ENCODE measurements at regions not wholly inside any gene's neighbourhood (a gene's known extent, or its start where the extent isn't known, plus 50 kb on each side); places are given as distances from the start of the nearest gene placed in this dataset.

DNA sequence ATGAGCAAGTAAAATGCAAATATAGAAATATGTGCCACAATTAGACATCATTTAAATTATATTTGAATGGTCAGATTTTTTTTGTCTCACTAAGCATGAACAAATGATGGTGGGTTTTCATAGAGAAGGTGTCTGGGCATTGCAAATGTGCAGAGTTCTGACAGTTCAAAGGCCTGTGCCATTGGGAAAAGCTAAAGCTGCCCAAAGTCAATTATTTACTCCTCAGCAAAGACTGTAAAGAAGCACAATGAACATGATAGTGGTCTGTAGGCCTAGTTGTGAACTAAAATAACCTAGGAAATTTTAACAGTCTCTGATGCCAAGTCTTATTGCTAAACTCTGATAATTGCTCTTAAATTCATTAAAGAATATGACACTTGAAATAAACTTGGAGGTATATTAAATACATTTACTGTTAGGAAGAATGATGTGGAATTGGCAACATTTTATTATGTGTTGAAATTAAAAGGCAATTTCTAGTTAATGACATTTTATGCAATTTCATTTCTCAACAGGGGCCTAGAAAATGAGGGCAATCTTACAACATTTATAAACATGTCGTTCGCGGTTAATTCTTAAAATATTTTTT is 874.3 kb upstream of the ADAMTS5 start:
- POLR2A ChIA-PET (ENCODE audit: low non-redundant PET) = no interaction called here
- H3K36me3 ChIP-seq (ENCODE audit: insufficient read depth, low read length, poor library complexity, severe bottlenecking) = no peaks in the 10 kb centered on the region
- BruUV-seq (replicated peaks) = no TSS peak

DNA sequence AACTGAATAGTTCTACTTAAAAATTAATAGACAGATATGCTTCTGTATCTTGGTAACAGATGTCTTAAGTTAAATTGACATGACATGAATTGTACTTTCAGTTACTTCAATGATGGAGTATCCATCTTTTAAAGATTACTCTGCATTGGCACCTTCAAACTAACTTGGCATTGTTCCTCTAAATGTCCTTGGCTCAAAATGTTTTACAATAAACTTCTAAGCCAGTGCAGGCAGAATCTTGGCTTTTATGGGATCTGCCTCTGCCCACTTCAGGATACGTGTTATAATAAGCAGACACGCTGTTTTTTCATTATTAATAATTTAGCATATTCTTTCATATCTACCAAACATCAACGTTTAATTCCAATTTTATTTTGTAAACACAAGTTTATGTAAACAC is 873.4 kb upstream of the ADAMTS5 start:
- no TSS peak for BruUV-seq (replicated peaks)
- no peak overlapping the region for H3K27ac ChIP-seq (ENCODE audit: low read depth, low read length, poor library complexity, severe bottlenecking)
- intact Hi-C loops (cut with micrococcal nuclease; ENCODE audit: unreplicated experiment) = no loop called here
- CTCF ChIA-PET = no interaction called here
- no peaks in the 10 kb centered on the region for H3K27me3 ChIP-seq (replicated peaks; ENCODE audit: insufficient read depth, low read depth, low read length, poor library complexity)
- no peaks in the 10 kb centered on the region for H3K4me1 ChIP-seq (ENCODE audit: insufficient read depth, low read length, poor library complexity, severe bottlenecking)
- POLR2A ChIA-PET (ENCODE audit: low non-redundant PET) = no interaction called here
- no peak for DNase-seq (ENCODE audit: low spot score)
- H3K9me3 ChIP-seq (ENCODE audit: low read depth, low read length, poor library complexity, severe bottlenecking) = peaks cover 15% of the 10 kb centered on the region
- no peak overlapping the region for H3K4me3 ChIP-seq (ENCODE audit: low read depth, low read length, poor library complexity, severe bottlenecking)
- TF ChIP-seq EZH2 (IDR thresholded peaks at IDR 0.05; ENCODE audit: borderline replicate concordance, low read depth, low read length, poor library complexity, severe bottlenecking) = no peak
- TF ChIP-seq, protein P1, sequence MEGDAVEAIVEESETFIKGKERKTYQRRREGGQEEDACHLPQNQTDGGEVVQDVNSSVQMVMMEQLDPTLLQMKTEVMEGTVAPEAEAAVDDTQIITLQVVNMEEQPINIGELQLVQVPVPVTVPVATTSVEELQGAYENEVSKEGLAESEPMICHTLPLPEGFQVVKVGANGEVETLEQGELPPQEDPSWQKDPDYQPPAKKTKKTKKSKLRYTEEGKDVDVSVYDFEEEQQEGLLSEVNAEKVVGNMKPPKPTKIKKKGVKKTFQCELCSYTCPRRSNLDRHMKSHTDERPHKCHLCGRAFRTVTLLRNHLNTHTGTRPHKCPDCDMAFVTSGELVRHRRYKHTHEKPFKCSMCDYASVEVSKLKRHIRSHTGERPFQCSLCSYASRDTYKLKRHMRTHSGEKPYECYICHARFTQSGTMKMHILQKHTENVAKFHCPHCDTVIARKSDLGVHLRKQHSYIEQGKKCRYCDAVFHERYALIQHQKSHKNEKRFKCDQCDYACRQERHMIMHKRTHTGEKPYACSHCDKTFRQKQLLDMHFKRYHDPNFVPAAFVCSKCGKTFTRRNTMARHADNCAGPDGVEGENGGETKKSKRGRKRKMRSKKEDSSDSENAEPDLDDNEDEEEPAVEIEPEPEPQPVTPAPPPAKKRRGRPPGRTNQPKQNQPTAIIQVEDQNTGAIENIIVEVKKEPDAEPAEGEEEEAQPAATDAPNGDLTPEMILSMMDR (conservative IDR thresholded peaks at IDR 0.05; ENCODE audit: low read depth, low read length) = no peak
- no peaks in the 10 kb centered on the region for H3K36me3 ChIP-seq (ENCODE audit: insufficient read depth, low read length, poor library complexity, severe bottlenecking)

More for the DNA sequence above, 874.3 kb upstream of the ADAMTS5 start:
- no peak for DNase-seq (ENCODE audit: low spot score)
- CTCF ChIA-PET = no interaction called here
- H3K9me3 ChIP-seq (ENCODE audit: low read depth, low read length, poor library complexity, severe bottlenecking) = peaks cover 10% of the 10 kb centered on the region
- H3K4me1 ChIP-seq (ENCODE audit: insufficient read depth, low read length, poor library complexity, severe bottlenecking) = no peaks in the 10 kb centered on the region
- intact Hi-C loops (cut with micrococcal nuclease; ENCODE audit: unreplicated experiment) = no loop called here
- no peaks in the 10 kb centered on the region for H3K27me3 ChIP-seq (replicated peaks; ENCODE audit: insufficient read depth, low read depth, low read length, poor library complexity)
- no peak overlapping the region for H3K4me3 ChIP-seq (ENCODE audit: low read depth, low read length, poor library complexity, severe bottlenecking)
- H3K27ac ChIP-seq (ENCODE audit: low read depth, low read length, poor library complexity, severe bottlenecking) = no peak overlapping the region
- TF ChIP-seq EZH2 (IDR thresholded peaks at IDR 0.05; ENCODE audit: borderline replicate concordance, low read depth, low read length, poor library complexity, severe bottlenecking) = no peak
- TF ChIP-seq, protein P1 (conservative IDR thresholded peaks at IDR 0.05; ENCODE audit: low read depth, low read length) = no peak

GRCh38 chr21:27839512-27840115 is 872.7 kb upstream of the ADAMTS5 start:
- BruUV-seq (replicated peaks) = no TSS peak
- no peak for DNase-seq (ENCODE audit: low spot score)
- no peak overlapping the region for H3K27ac ChIP-seq (ENCODE audit: low read depth, low read length, poor library complexity, severe bottlenecking)
- no peak overlapping the region for H3K4me3 ChIP-seq (ENCODE audit: low read depth, low read length, poor library complexity, severe bottlenecking)
- intact Hi-C loops (cut with micrococcal nuclease; ENCODE audit: unreplicated experiment) = no loop called here
- ChIA-PET POLR2A (ENCODE audit: low non-redundant PET) (no interaction called here), CTCF (no interaction called here)
- peaks cover 19% of the 10 kb centered on the region for H3K9me3 ChIP-seq (ENCODE audit: low read depth, low read length, poor library complexity, severe bottlenecking)
- H3K36me3 ChIP-seq (ENCODE audit: insufficient read depth, low read length, poor library complexity, severe bottlenecking) = no peaks in the 10 kb centered on the region
- TF ChIP-seq, protein P1 (conservative IDR thresholded peaks at IDR 0.05; ENCODE audit: low read depth, low read length) = no peak
- TF ChIP-seq EZH2 (IDR thresholded peaks at IDR 0.05; ENCODE audit: borderline replicate concordance, low read depth, low read length, poor library complexity, severe bottlenecking) = no peak
- no peaks in the 10 kb centered on the region for H3K4me1 ChIP-seq (ENCODE audit: insufficient read depth, low read length, poor library complexity, severe bottlenecking)
- no peaks in the 10 kb centered on the region for H3K27me3 ChIP-seq (replicated peaks; ENCODE audit: insufficient read depth, low read depth, low read length, poor library complexity)

All from A673 (cell line).